ENCODE measurements at regions not wholly inside any gene's neighbourhood (a gene's known extent, or its start where the extent isn't known, plus 50 kb on each side); places are given as distances from the start of the nearest gene placed in this dataset.

- TF ChIP-seq POLR2AphosphoS5 (IDR thresholded peaks at IDR 0.05; ENCODE audit: low read depth, low read length) (no peak), SPI1 (IDR thresholded peaks at IDR 0.05; ENCODE audit: low read depth, low read length) (no peak), POLR2A (IDR thresholded peaks at IDR 0.05; ENCODE audit: low read depth, low read length) (no peak)
Observed at GRCh38 chr5:67272453-67273130, 76.0 kb upstream of the CD180 start.
